Right lung (tissue), 2 donors: ENCODE measurements at regions not wholly inside any gene's neighbourhood (a gene's known extent, or its start where the extent isn't known, plus 50 kb on each side); places are given as distances from the start of the nearest gene placed in this dataset.

ENCODE experiments used
- DNase-seq, 2 donors: peaks; one replicate each; pipeline ENCODE4 v3.0.0-alpha.2; 2013

DNA sequence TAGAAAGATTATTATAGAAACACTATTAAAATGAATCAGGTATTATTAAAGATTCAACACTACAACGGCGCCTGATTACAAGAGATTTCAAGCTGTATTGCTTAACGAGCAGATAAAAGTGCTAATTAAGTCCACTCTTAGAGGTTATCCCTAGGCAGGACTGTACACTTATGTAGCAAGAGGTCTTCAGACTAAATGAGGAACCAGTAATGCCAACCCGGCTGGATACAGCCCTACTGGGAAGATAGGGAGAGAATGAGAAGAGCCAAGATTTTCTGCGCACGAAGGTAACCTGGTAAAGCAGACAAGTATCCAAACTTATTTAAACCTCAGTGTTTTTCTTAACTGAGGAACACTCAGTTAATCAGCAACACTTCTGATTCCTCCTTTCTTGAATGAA lies 115.7 kb upstream of the HIVEP3 start:
- no peak for DNase-seq

DNA sequence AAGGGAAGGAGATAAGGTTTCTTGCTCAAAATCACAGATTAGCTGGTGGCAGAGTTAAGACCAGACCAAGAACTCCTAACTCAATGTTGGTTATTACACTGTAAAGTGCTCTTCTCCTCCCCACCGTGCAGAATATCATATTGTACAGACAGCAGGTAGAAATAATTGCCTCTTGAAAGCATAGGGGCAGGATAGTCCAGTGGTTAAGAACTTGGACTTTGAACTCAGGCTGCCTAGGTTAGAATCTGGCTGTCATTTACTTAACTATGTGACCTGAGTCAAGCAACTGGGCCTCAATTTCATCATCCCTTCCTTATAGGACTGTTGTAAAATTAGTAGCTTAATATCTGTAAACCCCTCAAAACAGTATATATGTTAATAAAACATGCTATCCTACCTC lies 114.9 kb upstream of the HIVEP3 start:
- DNase-seq = no peak

DNA sequence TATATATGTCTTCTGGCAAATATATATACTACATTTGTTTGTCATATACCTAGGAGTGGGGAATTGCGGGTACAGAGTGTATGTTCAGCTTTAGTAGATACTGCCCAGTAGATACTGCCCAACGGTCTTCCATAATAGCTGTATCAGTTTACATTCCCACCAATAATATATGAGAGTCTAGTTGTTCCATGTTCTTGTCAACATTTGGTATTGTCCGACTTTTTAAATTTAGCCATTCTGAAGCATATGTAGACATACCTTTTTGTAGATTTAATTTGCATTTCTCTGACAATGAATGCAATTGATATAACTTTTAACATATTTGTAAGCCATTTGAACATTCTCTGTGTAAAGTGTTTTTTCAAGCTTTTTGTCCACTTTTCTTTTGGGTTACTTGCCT lies 99.0 kb upstream of the HIVEP3 start:
- DNase-seq = no peak

- no peak for DNase-seq
Observed at GRCh38 chr1:42017259-42017658, 98.5 kb upstream of the HIVEP3 start.

DNA sequence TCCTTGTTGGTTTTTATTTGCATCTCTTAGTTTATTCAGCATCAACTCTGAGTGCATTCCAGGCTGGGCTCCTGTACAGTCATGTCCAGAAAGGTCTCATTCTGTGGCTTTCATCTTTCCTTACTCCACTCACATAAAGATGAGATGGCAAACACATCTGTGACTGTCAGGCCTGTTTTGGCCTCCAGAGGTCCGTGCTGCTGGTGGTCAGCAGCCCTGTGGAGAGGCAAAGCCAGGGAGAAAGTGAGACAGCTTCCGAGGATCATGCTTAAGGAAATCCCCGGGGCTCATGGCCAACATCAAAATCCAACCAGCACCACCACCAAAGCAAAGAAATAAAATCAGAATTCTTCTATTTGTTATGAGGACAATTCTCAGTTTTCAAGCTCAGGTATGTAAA lies 96.1 kb upstream of the HIVEP3 start:
- no peak for DNase-seq

- no peak for DNase-seq
Observed at GRCh38 chr1:42013881-42014470, 95.3 kb upstream of the HIVEP3 start.

GRCh38 chr1:42012852-42013251 lies 94.1 kb upstream of the HIVEP3 start:
- no peak for DNase-seq

DNA sequence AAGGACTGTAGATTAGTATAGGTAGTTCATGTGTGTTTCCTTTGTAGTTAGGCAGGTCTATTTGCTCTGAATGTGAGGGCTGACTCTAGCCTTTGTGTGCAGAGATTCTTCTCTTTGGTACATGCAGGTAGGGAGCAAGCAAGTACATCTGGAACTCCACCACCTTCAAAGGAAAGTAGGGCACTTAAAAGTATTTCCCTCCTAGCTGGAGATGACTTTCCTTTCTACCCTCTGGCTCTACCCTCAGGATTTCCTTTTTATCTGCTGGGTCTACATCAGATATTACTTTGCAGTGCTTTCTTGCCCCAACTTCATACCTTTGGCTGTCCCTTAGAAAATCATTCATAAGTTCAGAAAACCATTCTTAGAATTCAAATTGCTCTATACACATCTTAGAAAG lies 91.7 kb upstream of the HIVEP3 start:
- no peak for DNase-seq

- DNase-seq = peak in 1 of 2 donors; percentile 9
Observed at GRCh38 chr1:42008264-42008663, 89.5 kb upstream of the HIVEP3 start.

- no peak for DNase-seq
Observed at GRCh38 chr1:42006836-42007235, 88.1 kb upstream of the HIVEP3 start.

- DNase-seq = no peak
Observed at GRCh38 chr1:42006093-42006492, 87.4 kb upstream of the HIVEP3 start.

DNA sequence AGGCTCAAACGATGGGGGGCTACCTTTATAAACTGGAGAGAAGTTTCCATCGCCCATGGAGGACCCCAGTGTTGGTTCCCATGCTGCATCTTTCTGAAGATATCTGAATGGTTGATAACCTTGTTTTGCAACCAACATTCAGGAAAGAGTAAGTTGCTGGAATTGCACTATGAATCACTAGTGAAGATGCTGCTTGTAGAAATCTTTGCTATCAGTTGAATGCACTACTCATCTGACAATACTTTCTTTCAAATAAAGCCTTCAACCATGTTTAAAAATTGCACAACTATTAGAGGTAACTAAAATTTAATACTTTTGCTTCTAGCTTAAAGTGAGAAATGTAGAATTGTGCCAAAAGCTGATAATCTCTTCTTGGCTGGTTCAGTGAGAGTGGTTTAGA lies 86.8 kb upstream of the HIVEP3 start:
- no peak for DNase-seq

GRCh38 chr1:42004860-42005259 lies 86.1 kb upstream of the HIVEP3 start:
- DNase-seq = no peak

GRCh38 chr1:42004322-42004721 lies 85.6 kb upstream of the HIVEP3 start:
- DNase-seq = no peak

DNA sequence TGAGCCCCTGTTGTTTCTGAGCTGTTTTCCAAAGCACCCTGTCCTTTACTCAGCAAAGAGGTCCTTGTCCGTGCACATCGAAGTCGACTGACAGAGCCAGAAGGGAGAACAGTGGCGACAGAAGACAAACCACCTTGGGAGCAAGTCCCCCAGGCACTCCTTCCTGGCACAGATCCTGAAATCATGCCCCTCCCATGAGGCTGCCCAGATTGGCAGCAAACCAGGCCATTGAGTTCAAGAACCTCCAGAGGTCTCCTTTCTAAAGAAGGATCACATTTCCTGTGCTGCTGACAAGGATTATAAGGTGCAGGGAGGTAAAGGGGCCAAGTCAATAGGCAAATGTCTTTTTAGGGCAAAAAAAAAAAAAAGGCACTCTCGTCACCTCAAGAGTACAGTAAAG lies 84.7 kb upstream of the HIVEP3 start:
- peak; percentile 29 to 32 for DNase-seq

DNA sequence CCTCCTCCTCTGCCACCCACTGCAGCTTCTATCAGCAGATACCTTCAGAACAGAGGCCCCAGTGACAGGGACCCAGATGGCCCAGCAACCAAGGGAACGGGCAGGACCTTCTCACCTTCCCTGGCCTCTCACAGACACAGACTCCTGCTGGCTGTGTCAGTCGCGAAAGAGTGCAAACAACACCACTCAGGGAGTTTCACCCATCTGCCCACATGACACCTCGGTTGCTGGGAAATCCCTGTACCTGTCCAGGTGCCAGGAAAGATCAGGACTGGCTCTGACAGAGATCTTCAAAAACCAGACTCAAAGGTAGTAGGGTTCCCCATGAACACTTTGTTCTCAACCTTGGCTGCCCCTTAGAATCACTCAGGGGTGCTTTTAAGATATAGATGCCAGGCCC lies 83.5 kb upstream of the HIVEP3 start:
- DNase-seq = no peak

- DNase-seq = no peak
Observed at GRCh38 chr1:42000766-42001165, 82.0 kb upstream of the HIVEP3 start.

DNA sequence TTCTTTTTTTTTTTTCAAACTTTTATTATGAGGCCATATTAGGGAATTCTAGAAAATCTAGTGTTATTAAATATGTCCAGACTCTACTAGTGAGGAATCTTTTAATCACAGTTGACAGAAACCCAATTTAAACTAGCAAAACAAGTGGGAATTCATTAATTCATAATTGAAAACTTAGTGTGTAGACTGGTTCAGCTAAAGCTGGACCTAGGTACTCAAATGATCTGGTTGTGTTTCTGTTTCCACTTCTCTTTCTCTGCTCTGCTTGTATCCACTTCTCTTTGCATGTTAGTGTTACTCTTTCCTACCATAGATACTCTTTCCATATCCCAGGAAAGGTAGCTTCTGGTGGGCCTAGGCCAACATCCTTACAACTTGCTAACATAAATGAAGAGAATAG lies 81.2 kb upstream of the HIVEP3 start:
- no peak for DNase-seq

DNA sequence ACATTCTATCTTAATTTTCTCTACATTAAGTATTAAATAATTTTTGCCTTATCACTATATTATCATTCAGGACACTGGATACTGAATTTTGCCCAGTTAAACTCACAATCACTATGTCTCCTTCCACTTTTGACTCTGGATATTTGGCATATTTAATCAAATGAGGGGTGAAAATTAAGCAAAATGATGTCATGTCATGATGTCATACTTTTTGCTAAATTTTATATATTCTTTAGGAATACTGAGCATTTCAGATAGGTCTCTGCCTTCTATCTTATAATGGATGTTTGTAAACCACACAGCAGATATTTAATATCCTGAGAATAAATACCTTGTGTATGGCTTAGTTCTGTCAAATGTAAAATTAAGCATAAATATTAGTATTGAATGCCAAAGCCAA lies 79.5 kb upstream of the HIVEP3 start:
- no peak for DNase-seq

- DNase-seq = no peak
Observed at GRCh38 chr1:41997153-41997552, 78.4 kb upstream of the HIVEP3 start.

- no peak for DNase-seq
Observed at GRCh38 chr1:41995441-41996130, 76.9 kb upstream of the HIVEP3 start.

DNA sequence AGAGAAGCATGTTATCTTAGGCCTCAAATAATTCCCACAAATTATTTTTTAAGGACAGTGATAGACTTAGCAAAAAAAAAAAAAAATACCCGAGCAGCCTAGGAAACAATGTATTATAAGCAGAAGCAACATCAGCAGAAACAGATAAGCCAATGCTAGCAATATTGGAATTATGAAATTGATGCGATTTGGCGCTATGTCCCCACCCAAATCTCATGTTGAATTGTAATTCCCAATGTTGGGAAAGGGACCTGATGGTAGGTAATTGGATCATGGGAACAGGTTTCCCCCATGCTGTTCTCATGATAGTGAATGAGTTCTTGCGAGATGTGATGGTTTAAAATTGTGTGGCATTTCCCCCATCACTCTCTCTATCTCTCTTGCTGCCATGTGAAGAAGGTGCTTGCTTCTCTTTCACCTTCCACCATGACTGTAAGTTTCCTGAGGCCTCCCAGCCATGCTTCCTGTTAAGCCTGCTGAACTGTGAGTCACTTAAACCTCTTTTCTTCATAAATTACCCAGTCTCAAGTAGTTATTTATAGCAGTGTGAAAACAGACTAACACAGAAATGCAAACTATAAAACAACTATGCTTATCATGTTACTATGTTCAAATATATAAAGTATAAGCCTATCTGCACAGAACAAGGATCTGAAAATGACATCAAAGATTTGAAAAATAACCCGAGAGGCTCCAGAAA lies 75.6 kb upstream of the HIVEP3 start:
- no peak for DNase-seq

DNA sequence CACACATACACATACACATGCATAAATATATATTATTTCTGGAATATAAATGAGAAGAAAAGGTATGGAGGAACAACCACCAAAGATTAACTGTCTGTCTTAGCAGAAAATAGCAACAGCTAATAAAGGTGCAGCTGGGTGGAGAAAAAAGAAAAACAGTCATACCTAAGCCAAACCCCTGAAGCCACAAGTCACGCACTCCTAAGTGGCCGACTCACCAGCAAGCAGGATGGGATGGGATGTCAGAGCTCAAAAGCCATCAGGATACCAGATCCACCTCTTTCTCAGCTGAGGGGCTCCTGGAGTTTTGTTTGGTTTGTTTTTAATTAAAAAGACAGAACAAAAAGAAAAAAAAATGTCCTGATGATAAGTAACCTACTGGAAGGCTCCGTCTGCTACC lies 64.7 kb upstream of the HIVEP3 start:
- DNase-seq = no peak

GRCh38 chr1:41981796-41982195 lies 63.1 kb upstream of the HIVEP3 start:
- DNase-seq = no peak
